Calu3 (cell line): ENCODE measurements at regions not wholly inside any gene's neighbourhood (a gene's known extent, or its start where the extent isn't known, plus 50 kb on each side); places are given as distances from the start of the nearest gene placed in this dataset.
A peak's percentile ranks its signal among the peaks of the same experiment; 100 is the strongest.

Experiments
- BruUV-seq: library from RNA; stranded (reverse); fragments of 400-500 nt; replicated peaks from 2 replicates; lab custom pipeline; 2021; lab: Mats Ljungman, UMichigan
- CTCF ChIA-PET: fragments of 300-600 bp; sonication (Branson Sonifier 250); formaldehyde crosslinking; loops from one replicate; lab custom pipeline; 2022; ENCODE audit warnings: antibody characterized with exemption; lab: Charles Lee
- DNase-seq: peaks from one replicate; pipeline ENCODE4 v3.0.0; 2022
- H3K27ac Mint-ChIP-seq: one replicate; pipeline ENCODE4 v1.8.0; 2022; ENCODE audit warnings: mixed read lengths; ENCODE audit not compliant: unreplicated experiment
- H3K27me3 Mint-ChIP-seq: one replicate; pipeline ENCODE4 v1.8.0; 2022; ENCODE audit warnings: mixed read lengths; ENCODE audit not compliant: unreplicated experiment
- H3K36me3 Mint-ChIP-seq: one replicate; pipeline ENCODE4 v1.8.0; 2022; ENCODE audit warnings: mild to moderate bottlenecking, moderate library complexity, mixed read lengths; ENCODE audit not compliant: insufficient read depth, unreplicated experiment
- H3K4me1 Mint-ChIP-seq: one replicate; pipeline ENCODE4 v1.8.0; 2022; ENCODE audit warnings: mild to moderate bottlenecking, low read depth, mixed read lengths; ENCODE audit not compliant: unreplicated experiment
- H3K4me3 Mint-ChIP-seq: one replicate; pipeline ENCODE4 v1.8.0; 2022; ENCODE audit warnings: mild to moderate bottlenecking, low read depth, moderate library complexity, mixed read lengths; ENCODE audit not compliant: unreplicated experiment
- H3K9me3 Mint-ChIP-seq: one replicate; pipeline ENCODE4 v1.8.0; 2022; ENCODE audit warnings: low read depth, mixed read lengths; ENCODE audit not compliant: unreplicated experiment
- CTCF ChIP-seq: fragments of 200-600 bp; IDR thresholded peaks from one replicate; pipeline ENCODE4 v1.8.0; 2022; ENCODE audit warnings: antibody characterized with exemption; ENCODE audit not compliant: unreplicated experiment
- intact Hi-C: fragments of 100-400 bp; cut with micrococcal nuclease; formaldehyde crosslinking; loops from one replicate; pipeline ENCODE4 v1.10.0; 2022; ENCODE audit not compliant: unreplicated experiment

GRCh38 chr6:104625536-104625935 is 234.2 kb downstream of the HACE1 start:
- BruUV-seq: no TSS peak
- Mint-ChIP-seq H3K4me1 (peaks cover 9% of the 10 kb centered on the region), H3K27me3 (no peaks in the 10 kb centered on the region), H3K27ac (no peak overlapping the region), H3K9me3 (no peaks in the 10 kb centered on the region), H3K36me3 (no peaks in the 10 kb centered on the region), H3K4me3 (no peak overlapping the region)
- DNase-seq: peak; percentile 56
- no peak for TF ChIP-seq CTCF
- intact Hi-C loops: no loop called here
- CTCF ChIA-PET: interaction anchor here (1.0 kb wide), 1 partner anchor 28 kb away, joined by 3 read pairs; no protein-coding TSS in a partner anchor

- intact Hi-C loops: no loop called here
- H3K27me3 Mint-ChIP-seq: no peaks in the 10 kb centered on the region
- peak; percentile 16 for DNase-seq
- no peak overlapping the region for H3K27ac Mint-ChIP-seq
- no peak overlapping the region for H3K4me3 Mint-ChIP-seq
- CTCF ChIA-PET: interaction anchor here (0.7 kb wide), 1 partner anchor 166 kb away, joined by 3 read pairs; no protein-coding TSS in a partner anchor
- H3K36me3 Mint-ChIP-seq: no peaks in the 10 kb centered on the region
- no TSS peak for BruUV-seq
- peaks cover 9% of the 10 kb centered on the region for H3K4me1 Mint-ChIP-seq
- H3K9me3 Mint-ChIP-seq: no peaks in the 10 kb centered on the region
- no peak for TF ChIP-seq CTCF
Observed at GRCh38 chr6:104623052-104623690, 236.5 kb downstream of the HACE1 start.

- Mint-ChIP-seq H3K4me3 (no peak overlapping the region), H3K27ac (no peak overlapping the region), H3K27me3 (no peaks in the 10 kb centered on the region), H3K36me3 (no peaks in the 10 kb centered on the region), H3K4me1 (peaks cover 18% of the 10 kb centered on the region), H3K9me3 (no peaks in the 10 kb centered on the region)
- intact Hi-C loops: no loop called here
- CTCF ChIA-PET: no interaction called here
- TF ChIP-seq CTCF: no peak
- no TSS peak for BruUV-seq
- no peak for DNase-seq
Observed at GRCh38 chr6:104621396-104621795, 238.3 kb downstream of the HACE1 start.

GRCh38 chr6:104617591-104617990 is 242.1 kb downstream of the HACE1 start:
- BruUV-seq: no TSS peak
- CTCF ChIA-PET: no interaction called here
- H3K4me1 Mint-ChIP-seq: peaks cover 21% of the 10 kb centered on the region
- no peak overlapping the region for H3K4me3 Mint-ChIP-seq
- no peak for DNase-seq
- TF ChIP-seq CTCF: no peak
- intact Hi-C loops: no loop called here
- H3K9me3 Mint-ChIP-seq: no peaks in the 10 kb centered on the region
- H3K36me3 Mint-ChIP-seq: no peaks in the 10 kb centered on the region
- H3K27ac Mint-ChIP-seq: no peak overlapping the region
- no peaks in the 10 kb centered on the region for H3K27me3 Mint-ChIP-seq
